ENCODE measurements at regions not wholly inside any gene's neighbourhood (a gene's known extent, or its start where the extent isn't known, plus 50 kb on each side); places are given as distances from the start of the nearest gene placed in this dataset.

DNA sequence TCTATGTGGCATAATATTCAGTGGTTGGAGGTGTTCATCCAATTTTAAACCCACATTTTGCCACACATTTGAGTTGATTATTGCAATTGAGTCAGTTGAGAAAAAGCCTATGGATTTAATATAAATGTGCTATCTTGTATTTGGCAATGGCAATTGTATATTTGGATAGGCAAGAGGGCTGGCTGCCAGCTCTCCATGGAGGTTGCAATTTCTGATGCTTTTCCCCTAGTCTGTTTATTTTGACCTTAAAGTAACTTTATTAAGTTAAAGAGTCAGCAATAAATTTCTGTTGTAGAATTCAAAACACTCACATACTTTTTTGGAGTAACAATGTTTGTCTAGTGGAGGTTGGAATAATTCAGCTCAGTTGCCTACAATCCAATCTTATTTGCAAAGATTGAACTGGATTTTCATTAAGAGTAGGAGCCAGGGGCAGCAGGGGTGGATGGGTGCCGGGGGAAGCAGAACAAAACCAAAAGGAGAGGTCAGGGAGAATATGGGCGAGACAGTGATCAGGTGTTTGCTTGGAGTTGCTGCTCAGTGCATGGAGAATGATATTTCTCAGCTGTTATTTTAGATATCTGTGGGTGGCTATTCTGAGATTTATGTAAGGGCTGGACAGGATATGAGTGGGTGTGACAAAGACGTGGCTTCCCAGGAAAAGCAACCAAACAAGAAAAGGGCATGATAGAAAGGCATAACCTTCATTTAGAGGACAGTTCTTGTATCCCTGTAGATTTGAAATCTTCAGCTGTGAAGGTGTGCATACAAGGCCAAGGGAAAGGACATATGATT, 163.0 kb downstream of the HDGFL1 start:
- no peak overlapping the region for H3K4me3 ChIP-seq
- no peak for DNase-seq (ENCODE audit: low spot score)
- no peak overlapping the region for H3K27ac ChIP-seq
- TF ChIP-seq, protein P1, sequence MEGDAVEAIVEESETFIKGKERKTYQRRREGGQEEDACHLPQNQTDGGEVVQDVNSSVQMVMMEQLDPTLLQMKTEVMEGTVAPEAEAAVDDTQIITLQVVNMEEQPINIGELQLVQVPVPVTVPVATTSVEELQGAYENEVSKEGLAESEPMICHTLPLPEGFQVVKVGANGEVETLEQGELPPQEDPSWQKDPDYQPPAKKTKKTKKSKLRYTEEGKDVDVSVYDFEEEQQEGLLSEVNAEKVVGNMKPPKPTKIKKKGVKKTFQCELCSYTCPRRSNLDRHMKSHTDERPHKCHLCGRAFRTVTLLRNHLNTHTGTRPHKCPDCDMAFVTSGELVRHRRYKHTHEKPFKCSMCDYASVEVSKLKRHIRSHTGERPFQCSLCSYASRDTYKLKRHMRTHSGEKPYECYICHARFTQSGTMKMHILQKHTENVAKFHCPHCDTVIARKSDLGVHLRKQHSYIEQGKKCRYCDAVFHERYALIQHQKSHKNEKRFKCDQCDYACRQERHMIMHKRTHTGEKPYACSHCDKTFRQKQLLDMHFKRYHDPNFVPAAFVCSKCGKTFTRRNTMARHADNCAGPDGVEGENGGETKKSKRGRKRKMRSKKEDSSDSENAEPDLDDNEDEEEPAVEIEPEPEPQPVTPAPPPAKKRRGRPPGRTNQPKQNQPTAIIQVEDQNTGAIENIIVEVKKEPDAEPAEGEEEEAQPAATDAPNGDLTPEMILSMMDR (IDR thresholded peaks at IDR 0.05), result no peak

DNA sequence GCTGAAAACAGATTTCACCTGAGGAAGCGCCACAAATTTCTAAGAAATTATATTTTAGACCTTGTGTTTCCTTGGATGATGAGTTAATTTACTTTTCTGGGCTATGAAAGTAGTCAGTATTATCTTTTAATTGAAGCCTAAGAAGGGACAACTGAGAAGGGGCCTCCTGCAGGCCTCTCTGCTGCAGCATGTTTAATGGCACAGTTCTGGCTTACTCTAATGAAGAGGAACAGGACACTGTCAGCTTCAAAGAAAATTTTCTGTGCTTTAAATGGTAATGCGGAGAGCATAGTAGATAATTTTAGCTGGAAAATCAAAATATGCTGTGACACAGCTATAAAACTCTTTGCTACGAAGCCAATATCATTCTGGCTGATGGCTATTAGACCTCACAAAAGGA, 167.4 kb downstream of the HDGFL1 start:
- TF ChIP-seq, protein P1 (IDR thresholded peaks at IDR 0.05), result no peak

DNA sequence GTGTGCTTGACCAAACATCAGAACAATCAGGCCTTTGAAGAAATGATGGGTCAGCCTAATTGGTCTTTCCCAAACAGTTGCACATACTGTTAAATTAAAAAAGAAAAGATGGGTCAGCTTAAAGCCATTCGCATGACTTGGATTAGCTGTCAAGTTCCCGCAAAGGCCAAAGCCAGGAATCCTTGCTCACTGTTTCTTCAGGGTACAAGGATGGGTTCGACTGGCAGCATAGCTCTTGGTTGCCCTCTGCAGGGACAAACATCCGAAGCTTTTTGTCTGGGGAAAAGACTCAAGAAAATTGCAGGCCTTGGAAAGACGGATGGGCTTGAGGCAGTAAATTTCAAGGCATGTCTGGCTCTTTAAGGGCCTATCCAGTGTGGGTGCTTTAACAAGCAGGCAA, 168.0 kb downstream of the HDGFL1 start:
- TF ChIP-seq, protein P1 (IDR thresholded peaks at IDR 0.05), result no peak
- no peak for DNase-seq (ENCODE audit: low spot score)
- Histone ChIP-seq H3K27ac (no peak overlapping the region), H3K4me3 (no peak overlapping the region)

More for the DNA sequence above, 167.4 kb downstream of the HDGFL1 start:
- Histone ChIP-seq H3K4me3 (no peak overlapping the region), H3K27ac (no peak overlapping the region)
- no peak for DNase-seq (ENCODE audit: low spot score)

DNA sequence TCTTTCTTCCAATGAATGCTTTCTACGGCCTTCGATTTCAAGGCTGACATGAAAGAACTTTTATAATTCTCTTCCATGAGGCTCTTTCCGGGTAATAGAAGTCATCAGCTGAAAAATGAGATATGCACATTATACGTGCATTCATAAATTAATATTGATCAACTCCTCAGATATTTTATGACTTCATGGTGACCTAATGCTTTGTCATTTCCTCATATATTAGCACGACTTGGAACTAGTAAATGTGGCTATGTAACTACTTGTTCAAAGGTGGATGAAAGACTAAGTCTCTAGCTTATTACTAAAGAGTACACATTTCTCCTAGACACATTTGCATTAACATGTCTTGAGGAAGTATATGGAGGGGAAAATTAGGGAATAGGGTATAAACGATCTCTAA, 168.8 kb downstream of the HDGFL1 start:
- TF ChIP-seq, protein P1 (IDR thresholded peaks at IDR 0.05), result no peak
- H3K4me3 ChIP-seq, result no peak overlapping the region
- no peak for DNase-seq (ENCODE audit: low spot score)
- H3K27ac ChIP-seq, result no peak overlapping the region

DNA sequence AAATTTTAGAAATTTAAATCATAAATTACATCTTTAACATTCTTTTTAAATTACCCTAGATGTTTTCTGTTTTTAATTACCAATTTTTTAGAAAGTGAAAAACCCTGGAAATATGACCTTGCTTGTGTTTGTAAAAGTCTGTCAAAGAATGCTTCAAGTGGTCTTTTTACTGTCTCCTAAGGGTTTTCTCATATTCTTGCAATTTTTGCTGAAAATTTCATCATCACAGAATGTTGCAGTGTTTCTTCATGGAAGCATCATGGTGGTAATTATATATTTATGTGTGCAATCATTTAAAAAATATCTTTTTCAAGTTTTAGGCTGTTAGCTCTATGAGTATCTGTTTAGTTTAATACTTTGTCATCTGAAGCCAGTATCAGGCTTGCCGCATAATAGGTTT, 178.2 kb downstream of the HDGFL1 start:
- TF ChIP-seq, protein P1 (IDR thresholded peaks at IDR 0.05), result no peak
- no peak for DNase-seq (ENCODE audit: low spot score)
- Histone ChIP-seq H3K4me3 (no peak overlapping the region), H3K27ac (no peak overlapping the region)

DNA sequence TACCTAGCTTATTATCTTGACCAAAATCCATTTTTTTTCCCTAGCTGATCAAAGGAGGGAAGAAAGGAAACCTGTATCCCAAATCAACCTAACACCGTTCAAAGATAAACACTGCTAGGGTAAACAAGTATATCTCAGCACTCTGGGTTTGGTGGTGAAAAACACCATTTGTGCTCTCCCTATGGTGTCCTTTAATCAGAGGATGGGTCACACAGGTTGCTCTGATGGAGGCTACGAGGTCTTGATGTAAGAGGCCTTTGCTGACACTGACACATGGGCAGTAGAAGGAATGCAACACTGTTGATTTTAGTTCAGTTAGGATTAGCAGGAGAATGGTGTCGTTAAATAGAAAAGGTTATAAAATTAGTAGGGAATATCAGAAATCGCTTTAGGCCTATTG, 179.3 kb downstream of the HDGFL1 start:
- no peak overlapping the region for H3K27ac ChIP-seq
- DNase-seq (ENCODE audit: low spot score), result no peak
- H3K4me3 ChIP-seq, result no peak overlapping the region
- TF ChIP-seq, protein P1 (IDR thresholded peaks at IDR 0.05), result no peak

DNA sequence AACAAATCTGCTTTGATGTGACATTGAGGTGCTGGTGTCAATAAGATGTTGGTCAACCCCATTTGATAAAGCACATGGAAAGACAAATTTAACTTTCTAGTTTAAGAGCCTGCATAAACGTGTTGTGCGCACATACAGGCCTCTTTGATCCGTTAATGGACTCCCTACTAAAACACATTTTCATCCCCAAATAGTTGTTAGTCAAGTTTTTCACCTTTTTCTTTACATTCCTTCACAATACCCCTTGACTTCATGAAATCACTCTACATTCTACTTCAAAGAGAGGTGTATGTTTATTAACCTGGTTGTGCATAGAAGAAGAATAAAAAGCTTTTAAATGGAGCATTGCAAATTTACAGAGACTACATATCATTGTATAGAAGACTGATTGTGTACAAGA, 180.3 kb downstream of the HDGFL1 start:
- H3K4me3 ChIP-seq, result no peak overlapping the region
- H3K27ac ChIP-seq, result no peak overlapping the region
- DNase-seq (ENCODE audit: low spot score), result no peak
- TF ChIP-seq, protein P1 (IDR thresholded peaks at IDR 0.05), result no peak

Data from coronary artery (tissue), 2 donors.